ENCODE measurements at regions not wholly inside any gene's neighbourhood (a gene's known extent, or its start where the extent isn't known, plus 50 kb on each side); places are given as distances from the start of the nearest gene placed in this dataset.

DNA sequence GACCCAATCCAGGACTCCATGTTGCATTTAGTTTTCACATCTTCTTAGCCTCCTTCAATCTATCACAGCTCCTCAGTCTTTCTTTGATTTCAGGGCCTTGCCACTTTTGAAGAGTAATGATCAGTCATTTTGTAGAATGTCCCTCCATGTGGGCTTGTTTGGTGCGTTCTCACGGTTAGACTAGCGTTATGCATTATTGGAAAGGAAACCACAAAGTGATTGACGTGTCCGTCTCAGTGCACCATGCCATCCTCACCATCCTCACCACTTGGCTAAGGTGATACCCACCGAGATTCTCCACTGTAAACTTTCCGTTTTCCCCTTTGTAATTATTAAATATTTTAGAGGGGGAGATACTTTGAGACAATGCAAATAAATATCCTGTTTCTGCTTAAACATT is 59.6 kb upstream of the OLIG2 start:
- TF ChIP-seq, protein P1, sequence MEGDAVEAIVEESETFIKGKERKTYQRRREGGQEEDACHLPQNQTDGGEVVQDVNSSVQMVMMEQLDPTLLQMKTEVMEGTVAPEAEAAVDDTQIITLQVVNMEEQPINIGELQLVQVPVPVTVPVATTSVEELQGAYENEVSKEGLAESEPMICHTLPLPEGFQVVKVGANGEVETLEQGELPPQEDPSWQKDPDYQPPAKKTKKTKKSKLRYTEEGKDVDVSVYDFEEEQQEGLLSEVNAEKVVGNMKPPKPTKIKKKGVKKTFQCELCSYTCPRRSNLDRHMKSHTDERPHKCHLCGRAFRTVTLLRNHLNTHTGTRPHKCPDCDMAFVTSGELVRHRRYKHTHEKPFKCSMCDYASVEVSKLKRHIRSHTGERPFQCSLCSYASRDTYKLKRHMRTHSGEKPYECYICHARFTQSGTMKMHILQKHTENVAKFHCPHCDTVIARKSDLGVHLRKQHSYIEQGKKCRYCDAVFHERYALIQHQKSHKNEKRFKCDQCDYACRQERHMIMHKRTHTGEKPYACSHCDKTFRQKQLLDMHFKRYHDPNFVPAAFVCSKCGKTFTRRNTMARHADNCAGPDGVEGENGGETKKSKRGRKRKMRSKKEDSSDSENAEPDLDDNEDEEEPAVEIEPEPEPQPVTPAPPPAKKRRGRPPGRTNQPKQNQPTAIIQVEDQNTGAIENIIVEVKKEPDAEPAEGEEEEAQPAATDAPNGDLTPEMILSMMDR (conservative IDR thresholded peaks at IDR 0.05; ENCODE audit: low read depth, low read length), result no peak
- no peak for TF ChIP-seq EZH2 (IDR thresholded peaks at IDR 0.05; ENCODE audit: borderline replicate concordance, low read depth, low read length, poor library complexity, severe bottlenecking)

Data from A673 (cell line).